GM12874 (cell line): ENCODE measurements at regions not wholly inside any gene's neighbourhood (a gene's known extent, or its start where the extent isn't known, plus 50 kb on each side); places are given as distances from the start of the nearest gene placed in this dataset.

ENCODE experiments used
- TF ChIP-seq, protein P1 (sequence below): IDR thresholded peaks from 2 replicates; pipeline ENCODE4 v1.5.1; 2011; ENCODE audit warnings: low read depth, mild to moderate bottlenecking, control low read depth, low read length, moderate library complexity; ENCODE audit not compliant: insufficient read depth

DNA sequence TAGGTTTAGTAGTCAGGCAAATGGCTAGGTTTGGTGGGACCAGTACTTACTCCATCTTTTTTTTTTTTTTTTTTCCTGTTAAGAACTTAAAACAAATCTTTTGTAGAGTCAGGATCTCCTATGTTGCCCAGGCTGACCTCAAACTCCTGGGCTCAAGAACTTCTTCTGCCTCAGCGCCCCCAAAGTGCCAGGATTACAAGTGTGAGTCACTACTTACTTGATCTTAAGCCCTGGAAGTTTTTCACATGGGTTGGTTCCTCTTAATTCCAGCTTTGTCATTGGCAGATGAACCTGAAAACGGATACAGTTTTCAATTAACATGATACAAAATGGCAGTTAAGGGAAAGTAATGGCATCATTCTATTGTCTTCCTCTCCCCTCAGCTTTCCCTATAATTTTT is 179.4 kb upstream of the JAG1 start:
- TF ChIP-seq, protein P1, sequence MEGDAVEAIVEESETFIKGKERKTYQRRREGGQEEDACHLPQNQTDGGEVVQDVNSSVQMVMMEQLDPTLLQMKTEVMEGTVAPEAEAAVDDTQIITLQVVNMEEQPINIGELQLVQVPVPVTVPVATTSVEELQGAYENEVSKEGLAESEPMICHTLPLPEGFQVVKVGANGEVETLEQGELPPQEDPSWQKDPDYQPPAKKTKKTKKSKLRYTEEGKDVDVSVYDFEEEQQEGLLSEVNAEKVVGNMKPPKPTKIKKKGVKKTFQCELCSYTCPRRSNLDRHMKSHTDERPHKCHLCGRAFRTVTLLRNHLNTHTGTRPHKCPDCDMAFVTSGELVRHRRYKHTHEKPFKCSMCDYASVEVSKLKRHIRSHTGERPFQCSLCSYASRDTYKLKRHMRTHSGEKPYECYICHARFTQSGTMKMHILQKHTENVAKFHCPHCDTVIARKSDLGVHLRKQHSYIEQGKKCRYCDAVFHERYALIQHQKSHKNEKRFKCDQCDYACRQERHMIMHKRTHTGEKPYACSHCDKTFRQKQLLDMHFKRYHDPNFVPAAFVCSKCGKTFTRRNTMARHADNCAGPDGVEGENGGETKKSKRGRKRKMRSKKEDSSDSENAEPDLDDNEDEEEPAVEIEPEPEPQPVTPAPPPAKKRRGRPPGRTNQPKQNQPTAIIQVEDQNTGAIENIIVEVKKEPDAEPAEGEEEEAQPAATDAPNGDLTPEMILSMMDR = no peak

DNA sequence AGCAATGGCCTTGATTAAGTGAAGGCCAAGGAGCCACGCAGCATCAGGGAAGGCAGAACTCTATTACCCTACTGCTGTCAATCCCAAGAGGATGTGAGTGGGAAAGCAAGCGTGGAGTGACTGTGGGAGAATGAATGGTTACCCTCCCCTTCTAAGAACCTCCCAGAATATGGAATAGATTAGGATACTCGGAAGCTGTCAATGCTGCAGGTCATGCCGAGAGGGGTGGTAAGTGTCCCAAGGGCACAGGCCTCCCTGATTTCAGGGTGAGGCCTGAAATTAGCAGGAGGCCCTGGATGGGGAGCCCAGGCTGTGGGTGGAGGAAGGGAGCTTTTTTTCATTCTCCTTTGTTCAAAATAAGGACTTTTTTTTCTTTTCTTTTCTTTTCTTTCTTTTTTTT is 179.9 kb upstream of the JAG1 start:
- TF ChIP-seq, protein P1 = no peak

GRCh38 chr20:10854976-10855375 is 181.2 kb upstream of the JAG1 start:
- TF ChIP-seq, protein P1 = no peak

DNA sequence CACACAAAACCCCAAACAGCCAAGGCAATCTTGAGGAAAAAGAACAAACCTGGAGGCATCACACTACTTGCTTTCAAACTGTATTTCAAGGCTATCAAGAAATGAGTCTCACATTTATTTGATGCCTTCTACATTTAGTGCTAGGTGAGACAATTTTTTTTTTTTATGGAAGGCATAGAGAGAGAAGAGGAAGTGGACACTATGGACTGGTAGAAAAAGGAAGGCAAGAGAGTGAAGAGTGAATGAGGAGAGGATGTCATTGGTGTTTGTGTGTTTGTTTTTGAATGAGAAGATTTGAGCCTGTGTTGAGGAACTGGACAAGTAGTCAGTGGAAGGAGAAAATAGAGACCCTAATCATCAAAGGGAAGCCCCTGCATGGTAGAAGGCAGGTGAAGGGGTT is 182.0 kb upstream of the JAG1 start:
- TF ChIP-seq, protein P1 = no peak

GRCh38 chr20:10856237-10857015 is 182.6 kb upstream of the JAG1 start:
- TF ChIP-seq, protein P1 = no peak

- TF ChIP-seq, protein P1 = no peak
Observed at GRCh38 chr20:10857352-10858070, 183.7 kb upstream of the JAG1 start.

DNA sequence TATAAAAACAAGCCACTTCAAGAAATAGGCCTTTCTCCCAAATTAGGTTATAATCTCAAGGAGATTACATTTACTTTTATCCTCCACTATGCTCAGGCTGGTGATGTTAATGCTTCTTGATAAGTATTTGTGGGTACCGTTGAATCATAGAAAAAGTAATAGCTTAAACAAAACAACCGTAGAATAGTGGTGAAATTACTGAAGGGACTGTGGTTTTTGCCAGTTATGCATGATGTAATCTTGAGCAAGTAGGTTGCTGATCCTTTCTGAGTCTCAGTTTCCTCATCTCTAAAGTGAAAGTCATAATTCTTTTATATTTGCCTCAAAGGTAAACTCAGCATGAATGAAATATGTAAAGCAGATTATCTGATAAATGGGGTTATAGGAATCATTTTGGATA is 187.3 kb upstream of the JAG1 start:
- TF ChIP-seq, protein P1 = no peak
